Neural cell (in vitro differentiated cells): ENCODE measurements at regions not wholly inside any gene's neighbourhood (a gene's known extent, or its start where the extent isn't known, plus 50 kb on each side); places are given as distances from the start of the nearest gene placed in this dataset.

Source experiments
- H2AFZ ChIP-seq: fragments of 200-600, 300-800 bp; sonication (generic), shearing (Covaris generic); 2 replicates; pipeline ENCODE4 v1.6.0; 2014; ENCODE audit warnings: low read depth, mild to moderate bottlenecking, antibody characterized with exemption, low read length, moderate library complexity
- H3F3A ChIP-seq: fragments of 200-600 bp; shearing (Covaris generic); 2 replicates; pipeline ENCODE4 v1.6.1; 2016; ENCODE audit warnings: mild to moderate bottlenecking, moderate library complexity, mixed read lengths, antibody characterized with exemption, low read length; ENCODE audit not compliant: insufficient read depth, poor library complexity, severe bottlenecking
- H3K27ac ChIP-seq: fragments of 200-600, 300-800 bp; sonication (generic), shearing (Covaris generic); 2 replicates; pipeline ENCODE4 v1.5.1; 2014; ENCODE audit warnings: mild to moderate bottlenecking, low read length, moderate library complexity
- H3K27me3 ChIP-seq: fragments of 300-800, 200-600 bp; sonication (generic), shearing (Covaris generic); 2 replicates; pipeline ENCODE4 v1.6.0; 2014; ENCODE audit warnings: mild to moderate bottlenecking, low read depth, low read length, moderate library complexity; ENCODE audit not compliant: insufficient read depth
- H3K36me3 ChIP-seq: fragments of 300-800, 200-600 bp; sonication (generic), shearing (Covaris generic); 2 replicates; pipeline ENCODE4 v1.5.1; 2014; ENCODE audit warnings: mild to moderate bottlenecking, antibody characterized with exemption, low read length, moderate library complexity; ENCODE audit not compliant: insufficient read depth
- H3K4me2 ChIP-seq: fragments of 300-800, 200-600 bp; sonication (generic), shearing (Covaris generic); 2 replicates; pipeline ENCODE4 v1.6.0; 2014; ENCODE audit warnings: mild to moderate bottlenecking, low read length
- H3K4me3 ChIP-seq: fragments of 300-800, 200-600 bp; sonication (generic), shearing (Covaris generic); 2 replicates; pipeline ENCODE4 v1.5.1; 2014; ENCODE audit warnings: mild to moderate bottlenecking, low read length, moderate library complexity
- H3K79me2 ChIP-seq: fragments of 200-600 bp; shearing (Covaris generic); replicated peaks from 2 replicates; pipeline ENCODE4 v1.6.0; 2014; ENCODE audit warnings: mild to moderate bottlenecking, low read length, moderate library complexity; ENCODE audit not compliant: insufficient read depth
- H3K9ac ChIP-seq: fragments of 300-800, 200-600 bp; sonication (generic), shearing (Covaris generic); 2 replicates; pipeline ENCODE4 v1.6.1; 2016; ENCODE audit warnings: mild to moderate bottlenecking, low read length, mixed read lengths
- H3K9me2 ChIP-seq: fragments of 200-600 bp; shearing (Covaris generic); 2 replicates; pipeline ENCODE4 v1.6.1; 2016; ENCODE audit warnings: mild to moderate bottlenecking, low read length, mixed read lengths; ENCODE audit not compliant: insufficient read depth
- H3K9me3 ChIP-seq: fragments of 200-600, 300-800 bp; sonication (generic), shearing (Covaris generic); 2 replicates; pipeline ENCODE4 v1.6.1; 2016; ENCODE audit warnings: mild to moderate bottlenecking, mixed run types, low read length, moderate library complexity, mixed read lengths
- H4K20me1 ChIP-seq: fragments of 200-600 bp; shearing (Covaris generic); 2 replicates; pipeline ENCODE4 v1.6.1; 2016; ENCODE audit warnings: mild to moderate bottlenecking, mixed run types; ENCODE audit not compliant: insufficient read depth
- CTCF ChIP-seq: fragments of 450-650 bp; IDR thresholded peaks from 2 replicates; pipeline ENCODE4 v1.5.1; 2014; ENCODE audit warnings: antibody characterized with exemption, mild to moderate bottlenecking, moderate library complexity; ENCODE audit not compliant: poor library complexity, severe bottlenecking
- EP300 ChIP-seq: fragments of 450-650 bp; conservative IDR thresholded peaks from 2 replicates; pipeline ENCODE4 v1.6.1; 2014; ENCODE audit warnings: antibody characterized with exemption, mild to moderate bottlenecking, moderate library complexity; ENCODE audit not compliant: poor library complexity, severe bottlenecking
- EZH2 ChIP-seq: fragments of 200-600, 300-800 bp; shearing (Covaris generic), sonication (generic); IDR thresholded peaks from 2 replicates; pipeline ENCODE4 v1.6.1; 2014; ENCODE audit warnings: antibody characterized with exemption, low read length, borderline replicate concordance, mild to moderate bottlenecking; ENCODE audit not compliant: insufficient read depth, poor library complexity, severe bottlenecking
- MXI1 ChIP-seq: fragments of 450-650 bp; conservative IDR thresholded peaks from 2 replicates; pipeline ENCODE4 v1.6.1; 2014; ENCODE audit warnings: antibody characterized with exemption, mild to moderate bottlenecking; ENCODE audit not compliant: poor library complexity, severe bottlenecking
- POLR2AphosphoS5 ChIP-seq: IDR thresholded peaks from 2 replicates; pipeline ENCODE4 v1.6.1; 2012
- RAD21 ChIP-seq: fragments of 450-650 bp; conservative IDR thresholded peaks from 2 replicates; pipeline ENCODE4 v1.6.1; 2014; ENCODE audit warnings: antibody characterized with exemption, mild to moderate bottlenecking, moderate library complexity
- REST ChIP-seq: IDR thresholded peaks from 2 replicates; pipeline ENCODE4 v1.6.1; 2012; ENCODE audit warnings: borderline replicate concordance
- SMC3 ChIP-seq: fragments of 450-650 bp; conservative IDR thresholded peaks from 2 replicates; pipeline ENCODE4 v1.6.1; 2014; ENCODE audit warnings: antibody characterized with exemption, mild to moderate bottlenecking, moderate library complexity; ENCODE audit not compliant: poor library complexity
- TAF1 ChIP-seq: IDR thresholded peaks from 2 replicates; pipeline ENCODE4 v1.6.1; 2012; ENCODE audit warnings: low read depth

GRCh38 chr9:73054091-73054490 lies 97.6 kb upstream of the ANXA1 start:
- Histone ChIP-seq H3K4me3 (peak overlapping the region; percentile 21), H3K27me3 (no peaks in the 10 kb centered on the region), H4K20me1 (no peaks in the 10 kb centered on the region), H3K27ac (peak overlapping the region; percentile 54), H3K4me2 (no peak overlapping the region), H2AFZ (no peak overlapping the region), H3K9ac (no peak overlapping the region), H3K79me2 (no peaks in the 10 kb centered on the region), H3K9me2 (no peaks in the 10 kb centered on the region), H3K9me3 (no peaks in the 10 kb centered on the region), H3K36me3 (no peaks in the 10 kb centered on the region), H3F3A (no peaks in the 10 kb centered on the region)
- no peak for TF ChIP-seq CTCF
- TF ChIP-seq POLR2AphosphoS5, result peak; percentile 86
- TF ChIP-seq REST, result no peak
- TF ChIP-seq EZH2, result no peak
- no peak for TF ChIP-seq TAF1
- no peak for TF ChIP-seq MXI1
- no peak for TF ChIP-seq SMC3
- TF ChIP-seq RAD21, result no peak
- peak; percentile 97 for TF ChIP-seq EP300

GRCh38 chr9:73053543-73053942 lies 98.1 kb upstream of the ANXA1 start:
- Histone ChIP-seq H3K27me3 (no peaks in the 10 kb centered on the region), H3K79me2 (no peaks in the 10 kb centered on the region), H2AFZ (no peak overlapping the region), H3F3A (no peaks in the 10 kb centered on the region), H3K9me3 (no peaks in the 10 kb centered on the region), H3K9me2 (no peaks in the 10 kb centered on the region), H3K4me2 (no peak overlapping the region), H3K27ac (peak overlapping the region; percentile 54), H4K20me1 (no peaks in the 10 kb centered on the region), H3K4me3 (peak overlapping the region; percentile 21), H3K36me3 (no peaks in the 10 kb centered on the region), H3K9ac (no peak overlapping the region)
- TF ChIP-seq EP300 (no peak), EZH2 (no peak), RAD21 (no peak), MXI1 (no peak), TAF1 (no peak), SMC3 (no peak)
